DMS 273 (cell line): ENCODE measurements at regions not wholly inside any gene's neighbourhood (a gene's known extent, or its start where the extent isn't known, plus 50 kb on each side); places are given as distances from the start of the nearest gene placed in this dataset.
"Not testable (repeated sequence)": the region's sequence is repeated elsewhere in the genome, so short reads cannot be mapped to it uniquely, and the experiment has no call there.

ENCODE experiments used
- DNase-seq: peaks from one replicate; lab custom pipeline; 2025; ENCODE audit not compliant: unreplicated experiment; lab: John Stamatoyannopoulos, UW

DNA sequence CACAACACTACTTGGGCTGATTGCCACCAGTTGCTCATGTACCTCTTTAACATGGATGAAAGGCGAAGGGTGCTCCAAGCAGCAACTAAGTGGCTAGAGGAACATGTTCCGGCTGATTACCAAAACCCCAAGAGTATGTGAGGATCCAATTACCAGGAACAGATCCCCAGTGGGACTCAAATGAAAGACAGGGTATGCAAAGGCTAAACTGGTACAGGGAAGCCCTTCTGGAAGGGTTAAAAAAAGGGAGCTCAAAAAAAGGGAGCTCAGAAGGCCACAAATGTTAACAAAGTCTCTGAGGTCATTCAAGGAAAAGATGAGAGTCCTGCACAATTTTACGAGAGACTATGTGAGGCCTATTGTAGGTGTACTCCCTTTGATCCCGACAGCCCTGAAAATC lies 604.7 kb downstream of the UQCRFS1 start:
- no peak for DNase-seq

DNA sequence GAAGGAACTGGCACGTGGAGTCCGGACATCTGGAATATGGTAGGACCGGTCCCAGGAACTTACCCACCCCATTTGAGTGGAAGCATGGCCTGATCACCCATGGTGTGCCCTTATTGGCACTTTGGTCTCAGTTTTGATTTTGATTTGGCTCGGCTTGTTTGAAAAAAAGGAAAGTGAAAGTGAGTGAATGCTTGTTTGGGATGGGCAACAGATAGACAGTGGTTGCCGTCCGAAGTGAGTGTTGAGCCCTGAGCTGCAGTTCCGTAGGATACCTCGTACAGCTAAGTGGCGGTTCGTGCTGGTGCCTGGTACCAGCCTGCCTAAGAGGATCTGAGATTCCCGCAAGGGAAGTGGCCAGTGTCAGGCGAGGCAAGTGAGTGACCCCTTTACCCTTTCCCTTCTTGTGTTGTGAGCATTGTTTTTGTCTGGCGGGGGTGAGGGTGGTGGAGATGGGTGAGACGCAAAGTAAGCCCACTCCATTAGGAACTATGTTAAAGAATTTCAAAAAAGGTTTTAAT lies 605.8 kb downstream of the UQCRFS1 start:
- DNase-seq = no peak

DNA sequence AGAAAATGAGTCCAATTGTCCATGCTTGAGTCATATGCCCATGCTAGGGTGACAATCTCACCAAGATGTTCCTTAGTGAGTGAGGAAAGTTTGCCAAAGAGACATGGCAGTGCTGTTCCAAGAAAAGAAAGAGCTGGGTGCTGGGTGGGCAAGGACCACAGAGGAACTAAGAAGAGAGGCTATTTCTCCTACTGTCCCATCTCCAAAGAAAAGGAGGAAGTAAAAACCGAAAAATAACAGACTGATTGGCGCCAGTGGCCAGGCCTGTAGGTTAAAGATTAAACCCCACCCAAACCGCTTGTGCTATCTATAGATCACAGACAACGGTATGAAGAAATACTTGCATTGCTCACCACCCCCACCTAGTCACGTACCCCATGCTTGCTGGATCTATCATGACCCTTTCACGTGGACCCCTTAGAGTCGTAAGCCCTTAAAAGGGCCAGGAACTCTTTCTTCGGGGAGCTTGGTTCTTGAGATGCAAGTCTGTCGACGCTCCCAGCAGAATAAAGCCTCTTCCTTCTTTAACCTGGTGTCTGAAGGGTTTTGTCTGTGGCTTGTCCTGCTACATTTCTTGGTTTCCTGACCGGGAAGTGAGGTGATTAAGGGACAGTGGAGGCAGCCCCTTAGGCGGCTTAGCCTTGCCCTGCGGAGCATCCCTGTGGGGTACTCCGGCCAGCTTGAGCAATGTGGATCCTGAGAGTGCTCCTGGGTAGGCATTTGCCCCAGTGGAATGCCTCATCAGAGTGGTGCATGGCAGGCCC lies 606.5 kb downstream of the UQCRFS1 start:
- DNase-seq = no peak

DNA sequence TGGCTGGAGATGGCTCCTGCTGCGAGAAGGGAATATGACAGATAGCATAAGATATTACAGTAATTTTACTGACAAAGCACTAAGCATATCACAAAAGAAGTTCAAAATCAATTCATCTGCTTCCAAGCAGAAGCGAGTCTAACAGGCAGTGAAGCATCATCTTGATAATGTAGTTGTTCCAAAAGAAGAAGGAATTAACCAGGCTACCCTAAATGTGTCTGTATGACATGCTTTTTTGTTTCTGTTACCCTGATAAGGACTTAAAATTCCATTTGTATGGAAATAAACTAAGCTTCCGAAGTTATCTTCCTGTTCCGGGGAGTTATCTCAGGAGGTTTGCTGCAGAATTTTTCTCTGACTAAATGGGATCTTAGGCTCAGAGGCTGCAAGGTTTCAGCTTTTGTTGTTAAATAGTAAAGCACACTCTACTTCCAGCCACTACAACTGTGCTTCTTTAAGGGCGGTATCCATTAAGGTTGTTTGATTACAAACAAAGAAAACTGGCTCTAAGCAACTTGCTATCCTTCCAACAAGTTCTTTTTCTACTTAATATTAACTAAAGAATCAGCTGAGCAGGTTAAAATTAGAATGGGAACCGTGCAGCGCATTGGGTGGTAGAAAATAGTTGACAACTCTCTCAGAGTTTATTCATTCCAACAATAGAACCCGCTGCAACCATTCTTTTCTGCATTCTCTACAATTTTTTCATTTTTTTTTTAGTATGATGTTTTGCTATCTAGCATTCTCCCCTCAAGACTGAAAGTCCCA lies 607.3 kb downstream of the UQCRFS1 start:
- DNase-seq = no peak

DNA sequence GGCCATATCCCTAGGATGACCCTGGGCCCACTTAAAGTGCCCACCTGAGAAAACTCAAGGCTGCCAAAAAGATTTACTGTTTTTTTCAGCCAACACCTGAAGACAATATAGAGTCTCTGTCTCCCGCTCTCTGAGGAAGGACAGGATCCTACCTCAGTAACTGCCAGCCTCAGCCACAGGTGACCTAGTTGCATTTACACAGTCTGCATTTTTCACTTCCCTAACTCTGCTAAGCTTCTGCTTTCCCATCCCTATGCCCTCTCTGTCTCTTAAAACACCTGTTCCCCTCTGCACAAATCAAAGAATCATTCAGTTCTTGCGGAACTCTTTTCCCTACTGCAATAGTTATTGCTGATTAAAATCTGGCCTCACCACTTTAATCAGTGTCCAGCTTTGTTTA lies 609.5 kb downstream of the UQCRFS1 start:
- no peak for DNase-seq

DNA sequence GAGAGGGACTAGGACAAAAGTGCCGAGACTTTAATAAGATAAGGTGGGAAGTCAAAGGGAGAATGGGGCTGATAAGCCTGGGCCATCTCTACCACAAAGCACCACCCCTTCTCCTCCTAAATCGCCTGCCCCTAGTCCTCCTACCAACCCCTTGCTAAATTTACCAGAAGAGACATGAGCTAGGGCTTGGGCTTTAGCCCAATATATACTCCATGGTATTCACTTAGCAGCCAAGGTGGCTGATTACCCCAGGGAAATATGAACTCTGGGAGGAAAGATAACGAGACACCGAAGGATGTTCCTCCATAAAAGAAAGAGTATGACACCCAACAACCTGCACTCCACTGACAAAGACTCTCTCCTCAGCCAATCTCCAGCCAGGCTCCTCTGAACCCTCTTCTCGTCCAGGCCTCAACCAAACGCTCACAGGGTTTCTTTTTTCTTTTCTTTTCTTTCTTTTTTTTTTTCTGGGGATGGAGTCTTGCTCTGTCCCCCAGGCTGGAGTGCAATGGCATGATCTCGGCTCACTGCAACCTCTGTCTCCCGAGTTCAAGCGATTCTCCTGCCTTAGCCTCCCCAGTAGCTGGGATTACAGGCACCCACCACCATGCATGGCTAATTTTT lies 610.2 kb downstream of the UQCRFS1 start:
- no peak for DNase-seq

DNA sequence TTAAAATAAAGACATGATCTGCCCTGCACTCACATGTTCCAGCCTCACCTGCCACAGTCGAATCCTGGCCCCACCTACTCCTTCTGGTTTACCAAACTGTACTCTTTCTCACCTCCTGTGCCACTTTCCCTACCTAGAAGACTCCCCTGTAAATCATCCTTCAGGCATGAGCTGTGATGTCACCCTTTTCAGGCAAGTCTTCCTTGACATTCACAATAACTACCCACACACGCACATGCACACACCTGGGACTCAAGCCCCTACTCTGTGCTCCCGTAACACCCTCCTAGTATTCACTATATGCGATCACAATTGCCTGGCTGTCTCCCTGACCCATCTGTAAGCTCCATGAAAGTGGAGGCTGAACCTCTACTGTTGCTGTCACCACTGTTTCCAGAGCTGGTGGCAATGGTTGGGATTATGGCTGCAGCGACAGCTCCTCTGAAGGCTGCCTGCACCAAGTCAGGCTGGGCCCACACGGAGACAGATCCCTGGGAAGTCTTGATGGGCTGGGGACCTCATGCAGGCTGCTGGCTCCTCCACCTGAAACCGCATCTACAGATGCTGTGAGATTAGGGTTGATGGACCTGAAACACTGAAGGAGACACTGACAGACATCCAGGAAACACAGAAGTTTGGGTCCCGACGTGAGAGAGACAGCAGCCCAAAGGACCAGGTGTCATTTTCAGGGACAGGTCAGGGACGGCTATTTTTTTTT lies 611.1 kb downstream of the UQCRFS1 start:
- no peak for DNase-seq

DNA sequence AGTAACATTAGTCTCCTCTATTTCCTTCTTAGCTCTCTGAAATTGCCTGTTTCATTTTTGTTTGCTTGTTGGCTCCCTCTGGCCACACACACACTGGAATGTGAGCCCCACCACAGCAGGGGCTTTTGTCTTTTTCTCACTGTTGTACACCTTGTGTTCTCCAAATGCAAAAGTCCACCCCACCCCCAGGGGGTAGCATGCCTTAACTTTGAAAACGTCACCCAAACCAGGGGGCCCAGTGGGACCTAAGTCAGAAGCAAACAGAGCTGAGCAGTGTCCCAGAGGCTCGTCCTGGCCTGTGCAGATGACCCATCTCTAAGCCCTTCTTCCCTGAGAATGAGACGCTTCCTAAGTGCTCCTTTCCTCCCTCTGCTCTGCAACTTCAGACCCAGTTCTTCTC lies 614.1 kb downstream of the UQCRFS1 start:
- DNase-seq = no peak

DNA sequence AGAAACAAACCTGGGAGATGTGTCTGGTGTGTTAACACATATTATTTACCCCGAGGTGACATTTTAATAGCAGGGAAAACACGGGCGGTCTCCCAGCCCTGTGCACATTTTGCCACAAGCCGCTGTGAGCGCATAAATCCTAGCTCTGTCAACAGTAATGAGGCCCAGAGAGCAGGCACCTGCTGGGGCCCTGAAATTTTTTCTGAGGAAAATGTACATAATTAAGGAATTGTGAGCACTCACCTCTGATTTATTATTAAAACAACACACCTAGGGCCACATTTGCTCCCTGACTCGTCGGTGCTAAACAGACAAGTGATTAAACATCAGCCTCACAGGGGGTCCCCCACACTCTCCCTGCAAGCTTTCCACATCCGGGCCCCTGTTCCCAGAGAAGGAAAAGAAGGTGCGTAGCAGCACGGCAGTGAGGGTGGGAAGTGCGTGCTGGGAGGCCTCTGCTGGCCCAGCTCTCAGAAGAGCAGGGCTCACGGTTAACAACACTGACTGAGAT lies 616.3 kb downstream of the UQCRFS1 start:
- no peak for DNase-seq

DNA sequence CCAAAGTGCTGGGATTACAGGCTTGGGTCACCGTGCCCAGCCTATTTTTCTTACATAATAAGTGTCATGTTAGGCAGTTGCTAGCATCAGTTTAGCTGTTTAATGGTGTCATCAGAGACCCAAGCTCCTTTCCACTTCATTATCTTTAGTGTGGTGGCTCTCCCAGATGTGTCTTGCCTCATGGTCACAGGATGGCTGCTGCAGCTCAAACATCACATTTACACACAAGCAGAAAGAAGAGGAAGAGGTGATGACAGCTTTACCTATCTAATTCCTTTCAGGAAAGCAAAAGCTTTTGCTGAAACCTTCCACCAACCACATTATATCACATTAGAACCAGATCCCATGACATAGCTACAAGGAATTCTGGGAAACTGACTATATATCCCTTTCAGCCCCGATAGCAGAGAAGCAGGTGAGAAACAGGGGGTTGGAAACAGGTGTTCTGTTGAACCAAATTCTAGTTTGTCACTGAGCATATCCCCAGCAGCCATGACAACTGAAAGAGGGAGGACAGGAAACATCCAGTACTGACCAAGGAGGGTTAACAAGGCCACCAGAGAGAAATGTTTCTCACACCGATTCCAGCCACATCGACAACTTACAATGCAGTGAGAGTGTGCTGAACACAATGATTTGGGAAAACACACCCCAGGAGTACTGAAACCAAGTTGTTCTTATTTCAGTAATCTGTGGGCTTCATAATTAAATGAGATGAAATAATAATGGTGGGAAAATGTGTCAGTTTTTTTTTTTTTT lies 617.0 kb downstream of the UQCRFS1 start:
- no peak for DNase-seq

DNA sequence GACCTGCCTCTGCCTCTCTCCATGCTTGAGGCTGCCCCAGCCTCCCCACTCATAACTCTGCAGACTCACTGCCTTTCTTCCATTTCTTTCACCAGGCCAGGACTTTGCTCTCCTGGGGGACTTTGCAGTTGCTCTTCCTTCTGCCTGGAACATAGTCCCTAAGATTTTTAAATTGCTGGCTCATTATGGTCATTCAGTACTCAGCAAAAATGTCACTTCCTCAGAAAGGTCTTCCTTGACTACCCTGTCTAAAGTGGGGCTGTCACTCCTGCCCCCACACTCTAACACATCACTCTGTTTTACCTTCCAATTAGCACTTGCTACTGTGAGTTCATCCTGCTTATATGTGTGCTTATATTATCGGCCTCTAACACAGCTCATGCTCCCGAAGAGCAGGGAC lies 618.2 kb downstream of the UQCRFS1 start:
- DNase-seq = no peak

DNA sequence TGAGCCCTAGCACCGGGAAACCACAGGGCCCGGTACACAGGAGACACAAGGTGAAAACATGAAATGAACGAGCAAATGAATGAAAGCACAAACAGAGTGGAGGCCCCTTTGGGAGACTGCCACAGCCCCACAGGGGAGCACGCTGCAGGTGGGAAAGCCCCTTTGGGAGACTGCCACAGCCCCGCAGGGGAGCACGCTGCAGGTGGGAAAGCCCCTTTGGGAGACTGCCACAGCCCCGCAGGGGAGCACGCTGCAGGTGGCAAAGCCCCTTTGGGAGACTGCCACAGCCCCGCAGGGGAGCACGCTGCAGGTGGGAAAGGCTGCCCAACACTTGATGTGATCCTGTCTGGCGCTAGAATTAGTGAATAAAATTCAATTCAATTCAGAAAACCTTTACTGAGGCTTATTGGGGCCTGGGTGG lies 623.0 kb downstream of the UQCRFS1 start:
- DNase-seq = not testable (repeated sequence)

DNA sequence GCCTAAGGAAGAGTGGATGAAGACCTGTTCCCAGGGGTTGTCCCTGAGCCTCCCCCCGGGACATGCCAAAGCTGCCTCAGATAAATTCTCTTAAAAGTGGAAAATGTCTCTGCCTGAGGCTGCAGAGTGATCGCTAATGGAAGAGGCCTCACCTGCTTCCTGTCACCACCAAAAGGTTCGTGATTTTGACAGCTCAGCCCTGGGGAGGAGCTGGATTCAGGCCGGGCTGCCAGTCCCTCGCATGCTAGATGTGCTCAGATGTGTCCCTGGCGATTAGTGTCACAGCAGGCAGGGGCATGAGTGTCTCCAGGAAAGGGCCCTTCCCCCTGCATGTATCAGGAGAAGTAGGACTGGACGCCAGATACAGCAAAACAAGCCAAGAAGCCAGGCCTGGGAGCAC lies 626.5 kb downstream of the UQCRFS1 start:
- DNase-seq = no peak

DNA sequence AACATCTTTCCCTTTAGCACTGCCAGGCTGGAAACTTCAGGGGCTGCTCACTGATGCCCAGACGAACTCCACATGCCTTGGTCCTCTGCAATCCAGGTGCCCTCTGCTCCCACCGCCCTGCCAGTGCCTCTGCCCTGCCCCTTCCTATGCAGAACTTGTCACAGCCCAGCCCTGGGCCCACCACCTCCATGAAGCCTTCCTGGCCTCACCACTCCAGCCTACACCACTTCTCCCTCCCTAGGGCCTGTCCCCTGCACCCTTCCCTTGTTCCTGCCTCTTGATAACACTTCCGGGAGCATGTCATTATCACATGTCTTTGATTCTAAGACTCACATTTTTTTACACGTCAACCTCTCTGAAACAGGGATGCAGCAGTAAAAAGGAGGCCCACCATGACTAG lies 627.2 kb downstream of the UQCRFS1 start:
- no peak for DNase-seq

DNA sequence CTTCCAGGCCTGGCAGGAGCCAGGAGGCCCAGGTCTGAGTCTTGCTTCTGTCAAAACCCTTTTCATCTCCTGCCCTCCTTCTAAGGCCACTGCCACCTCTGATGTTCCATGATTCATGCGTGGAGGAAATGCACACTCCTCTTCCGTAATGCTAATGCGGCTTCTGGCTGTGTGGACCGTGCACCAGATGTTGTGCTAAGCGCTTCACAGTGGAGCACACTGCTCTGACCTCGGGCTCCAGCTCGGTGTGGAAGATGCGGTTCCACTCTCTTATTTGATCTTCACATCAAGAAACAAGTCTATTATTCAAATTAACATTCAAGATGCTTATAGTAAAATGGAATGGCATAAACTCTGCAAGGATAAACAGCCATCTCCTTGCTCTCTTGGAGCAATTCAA lies 629.2 kb downstream of the UQCRFS1 start:
- peak; percentile 25 for DNase-seq

DNA sequence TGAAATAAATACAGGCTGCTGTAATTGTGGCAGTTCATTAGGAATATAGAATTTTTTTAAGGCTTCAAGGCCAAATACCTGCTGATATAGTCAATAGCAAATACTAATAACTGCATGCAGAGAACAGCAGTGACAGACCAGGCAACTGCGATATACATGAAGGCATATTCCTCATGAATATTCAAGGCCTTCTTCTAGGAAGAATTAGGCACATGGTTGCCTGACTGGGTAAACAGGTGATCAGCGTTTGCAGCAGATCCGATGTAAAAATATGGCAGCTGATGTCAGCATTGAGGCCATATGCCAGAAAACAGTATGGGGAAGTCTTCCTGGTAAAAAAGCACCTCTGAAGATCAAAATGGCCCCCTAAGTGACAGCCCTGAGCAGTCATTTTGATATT lies 629.7 kb downstream of the UQCRFS1 start:
- peak; percentile 41 for DNase-seq

DNA sequence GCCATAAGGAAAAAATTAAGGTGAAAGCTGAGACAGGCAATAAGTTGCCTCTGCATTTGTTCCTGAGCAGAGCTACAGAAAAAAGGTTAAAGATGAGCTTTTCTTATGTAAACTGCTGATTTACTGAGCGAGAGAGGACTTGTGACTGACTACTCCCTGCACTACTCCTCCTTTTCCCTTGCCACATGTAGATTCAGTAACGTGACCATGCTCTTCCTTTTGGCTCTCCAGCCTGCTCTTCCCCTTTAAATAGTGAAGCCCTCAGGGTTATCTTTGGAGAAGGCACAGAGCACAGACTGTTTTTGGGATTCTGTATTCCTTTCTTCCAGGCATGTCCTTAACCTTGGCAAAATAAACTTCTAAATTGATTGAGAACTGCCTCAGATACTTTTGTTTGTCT lies 630.2 kb downstream of the UQCRFS1 start:
- no peak for DNase-seq

DNA sequence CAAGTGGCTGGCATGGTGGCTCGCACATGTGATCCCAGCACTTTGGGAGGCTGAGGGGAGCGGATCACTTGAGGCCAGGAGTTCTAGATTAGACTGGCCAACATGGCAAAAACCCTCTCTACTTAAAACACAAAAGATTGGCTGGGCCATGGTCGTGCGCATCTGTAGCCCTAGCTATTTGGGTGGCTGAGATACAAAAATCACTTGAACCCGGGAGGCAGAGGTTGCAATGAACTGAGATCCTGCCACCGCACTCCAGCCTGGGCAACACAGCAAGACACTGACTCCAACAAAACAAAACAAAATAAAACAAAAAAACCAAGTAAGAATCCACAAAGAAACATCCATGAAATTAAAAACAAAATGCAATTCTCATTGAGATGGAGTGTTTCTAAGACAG lies 630.6 kb downstream of the UQCRFS1 start:
- no peak for DNase-seq

DNA sequence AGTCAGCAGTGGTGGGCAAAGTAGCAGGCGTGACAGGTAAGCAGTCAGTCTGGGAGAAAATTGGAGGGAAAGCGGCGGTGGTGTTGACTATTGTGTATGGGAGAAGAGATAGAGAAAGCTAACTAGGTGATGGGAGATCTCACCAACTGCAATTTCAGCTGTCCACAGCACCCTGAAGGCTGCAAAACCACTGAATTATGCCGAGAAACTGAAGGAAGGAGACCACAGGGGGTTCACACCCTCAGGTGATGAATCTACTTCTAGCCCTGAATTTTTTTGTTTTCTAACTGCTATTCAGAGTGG lies 631.5 kb downstream of the UQCRFS1 start:
- DNase-seq = no peak

DNA sequence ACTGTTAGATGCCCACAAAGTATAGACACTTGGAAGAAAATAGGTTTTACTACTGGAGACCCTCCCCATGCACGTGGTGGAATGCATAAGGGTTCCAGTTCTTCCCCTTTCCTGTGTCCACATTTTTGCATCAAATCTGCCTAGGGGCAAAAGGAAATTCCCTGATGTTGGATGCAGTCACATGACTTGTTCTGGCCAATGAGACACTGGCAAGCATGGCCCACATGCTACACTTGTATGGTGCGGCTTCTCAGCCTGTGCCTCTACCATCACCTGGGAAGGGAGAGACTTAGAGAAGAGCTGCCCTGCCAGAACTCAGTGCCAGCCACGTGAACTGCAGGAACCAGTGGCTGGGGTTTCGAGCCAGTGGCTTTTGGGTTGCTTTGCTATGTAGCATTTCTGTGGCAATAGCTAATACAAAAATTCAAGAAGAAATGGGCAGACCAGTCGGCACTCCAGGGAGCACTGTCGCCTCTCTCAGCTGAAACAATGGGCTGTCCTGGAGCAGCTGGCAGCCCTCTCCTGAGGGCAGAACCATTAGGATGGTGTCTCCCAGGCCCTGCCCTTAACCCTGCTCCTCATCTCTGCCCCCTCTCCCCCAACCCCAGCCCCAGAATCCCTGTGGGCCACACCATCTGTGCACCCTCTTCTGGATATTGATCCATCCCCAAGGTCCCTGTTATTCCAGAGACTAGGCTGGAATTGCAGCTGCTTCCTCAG lies 634.0 kb downstream of the UQCRFS1 start:
- DNase-seq = no peak
